SK-N-SH (cell line): ENCODE measurements at regions not wholly inside any gene's neighbourhood (a gene's known extent, or its start where the extent isn't known, plus 50 kb on each side); places are given as distances from the start of the nearest gene placed in this dataset.

ENCODE experiments used
- CTCF ChIA-PET: fragments of 300-600, 350-600 bp; formaldehyde crosslinking; extraction: SDS; loops from one replicate; lab custom pipeline; 2021; lab: Yijun Ruan, JAX
- POLR2A ChIA-PET: fragments of 350-600 bp; sonication (Branson Sonifier 250); formaldehyde crosslinking; extraction: SDS; loops from one replicate; lab custom pipeline; 2020; ENCODE audit warnings: antibody characterized with exemption, inconsistent platforms; lab: Yijun Ruan, JAX
- DNase-seq: peaks from one replicate; pipeline ENCODE4 v3.0.0; 2012
- H2AFZ ChIP-seq: fragments of 200-600 bp; sonication (generic); 2 replicates; pipeline ENCODE4 v1.8.1; 2016; ENCODE audit warnings: antibody characterized with exemption, mild to moderate bottlenecking, low read depth
- H3F3A ChIP-seq: fragments of 200-600 bp; sonication (generic); replicated peaks from 2 replicates; pipeline ENCODE3; 2016; ENCODE audit warnings: antibody characterized with exemption, mild to moderate bottlenecking; ENCODE audit not compliant: insufficient read depth
- H3K27ac ChIP-seq, 2 experiments: fragments of 200-500 bp in 1 of 2; fragments of 200-600 bp in 1 of 2; sonication (Bioruptor generic) in 1 of 2; sonication (generic), shearing (Covaris generic) in 1 of 2; 2 replicates each; pipeline versions ENCODE4 v1.5.1 to v1.6.1; 2014 to 2016; ENCODE audit warnings: low read depth in 2 of 2, inconsistent platforms in 1 of 2, low read length in 1 of 2, mild to moderate bottlenecking in 1 of 2, mixed read lengths in 1 of 2
- H3K27me3 ChIP-seq: fragments of 200-600 bp; sonication (generic), shearing (Covaris generic); 2 replicates; pipeline ENCODE4 v1.6.1; 2016; ENCODE audit warnings: mixed run types; ENCODE audit not compliant: insufficient read depth
- H3K36me3 ChIP-seq, 2 experiments: fragments of 200-500 bp in 1 of 2; fragments of 200-600 bp in 1 of 2; sonication (Bioruptor generic) in 1 of 2; sonication (generic) in 1 of 2; replicated peaks in 1 of 2; 2 replicates each; pipeline versions ENCODE3 to v1.5.1; 2014 to 2016; ENCODE audit warnings: low read length in 1 of 2, mild to moderate bottlenecking in 1 of 2; ENCODE audit not compliant: insufficient read depth in 2 of 2, control insufficient read depth in 1 of 2
- H3K4me1 ChIP-seq, 2 experiments: fragments of 200-500 bp in 1 of 2; fragments of 200-600 bp in 1 of 2; sonication (Bioruptor generic) in 1 of 2; sonication (generic), shearing (Covaris generic) in 1 of 2; 2 replicates each; pipeline versions ENCODE4 v1.5.1 to v1.6.1; 2014 to 2016; ENCODE audit warnings: low read depth in 1 of 2, low read length in 1 of 2, mixed run types in 1 of 2; ENCODE audit not compliant: insufficient read depth in 2 of 2, control insufficient read depth in 1 of 2
- H3K4me2 ChIP-seq: fragments of 200-600 bp; sonication (generic), shearing (Covaris generic); 2 replicates; pipeline ENCODE4 v1.6.1; 2017; ENCODE audit warnings: mixed run types
- H3K4me3 ChIP-seq, 2 experiments: fragments of 200-500 bp in 1 of 2; fragments of 200-600 bp in 1 of 2; sonication (Bioruptor generic) in 1 of 2; sonication (generic), shearing (Covaris generic) in 1 of 2; 2 replicates each; pipeline versions ENCODE4 v1.5.1 to v1.8.1; 2014 to 2016; ENCODE audit warnings: low read depth in 2 of 2, inconsistent platforms in 1 of 2, low read length in 1 of 2, mild to moderate bottlenecking in 1 of 2, mixed read lengths in 1 of 2, moderate library complexity in 1 of 2
- H3K79me2 ChIP-seq: fragments of 200-600 bp; sonication (generic); 2 replicates; pipeline ENCODE4 v1.8.1; 2017; ENCODE audit warnings: mild to moderate bottlenecking; ENCODE audit not compliant: insufficient read depth
- H3K9ac ChIP-seq: fragments of 200-600 bp; sonication (generic); 2 replicates; pipeline ENCODE4 v1.6.1; 2017; ENCODE audit warnings: mixed run types
- H3K9me2 ChIP-seq: fragments of 200-600 bp; sonication (generic); 2 replicates; pipeline ENCODE4 v1.6.1; 2017; ENCODE audit warnings: mixed run types
- H3K9me3 ChIP-seq: fragments of 200-600 bp; sonication (generic); 2 replicates; pipeline ENCODE4 v1.6.1; 2017; ENCODE audit warnings: mixed run types, mild to moderate bottlenecking, moderate library complexity
- H4K20me1 ChIP-seq: fragments of 200-600 bp; sonication (generic); 2 replicates; pipeline ENCODE4 v1.6.1; 2017; ENCODE audit warnings: mild to moderate bottlenecking, mixed run types; ENCODE audit not compliant: insufficient read depth
- CTCF ChIP-seq: fragments of 200-600 bp; sonication (generic); IDR thresholded peaks from 2 replicates; pipeline ENCODE4 v1.6.1; 2017; ENCODE audit warnings: antibody characterized with exemption, mild to moderate bottlenecking, moderate library complexity
- EP300 ChIP-seq, 2 experiments: IDR thresholded peaks; 2 replicates each; pipeline versions ENCODE4 v1.4.0 to v1.6.1; 2012; ENCODE audit warnings: borderline replicate concordance in 1 of 2, low read depth in 1 of 2, low read length in 1 of 2
- FOXJ3 ChIP-seq: sonication (generic); formaldehyde crosslinking; IDR thresholded peaks from 2 replicates; pipeline ENCODE4 v1.5.1; 2020; ENCODE audit warnings: mild to moderate bottlenecking, missing genetic modification reagents
- IRF3 ChIP-seq: fragments of 150-350 bp; IDR thresholded peaks from 2 replicates; pipeline ENCODE4 v1.6.1; 2016; ENCODE audit warnings: mild to moderate bottlenecking, low read depth, low read length
- MAX ChIP-seq: IDR thresholded peaks from 2 replicates; pipeline ENCODE4 v1.4.0; 2012; ENCODE audit warnings: low read depth
- NRF1 ChIP-seq: IDR thresholded peaks from 2 replicates; pipeline ENCODE4 v1.6.1; 2012; ENCODE audit warnings: low read depth, mild to moderate bottlenecking, low read length
- RAD21 ChIP-seq: IDR thresholded peaks from 2 replicates; pipeline ENCODE4 v1.6.1; 2012; ENCODE audit warnings: mild to moderate bottlenecking, low read length
- TEAD4 ChIP-seq: IDR thresholded peaks from 2 replicates; pipeline ENCODE4 v1.4.0; 2012; ENCODE audit warnings: mild to moderate bottlenecking, borderline replicate concordance; ENCODE audit not compliant: insufficient read depth
- USF2 ChIP-seq: fragments of 150-350 bp; IDR thresholded peaks from 2 replicates; pipeline ENCODE4 v1.6.1; 2017; ENCODE audit warnings: antibody characterized with exemption, low read length, low read depth, borderline replicate concordance
- ZBTB33 ChIP-seq: IDR thresholded peaks from 2 replicates; pipeline ENCODE4 v1.4.0; 2012; ENCODE audit warnings: low read depth, borderline replicate concordance
- WGBS: methylation state at CpG from one replicate; pipeline ENCODE4 v1.1.6; 2017; ENCODE audit warnings: low lambda C conversion rate; 5-methylcytosine and 5-hydroxymethylcytosine counted together

GRCh38 chr1:4062992-4063391 is 162.9 kb upstream of the C1orf174 start:
- no peaks in the 10 kb centered on the region for H3K9me3 ChIP-seq

More at GRCh38 chr1:4062992-4063391, 162.9 kb upstream of the C1orf174 start:
- H4K20me1 ChIP-seq, result no peaks in the 10 kb centered on the region
- no peak for DNase-seq
- ChIA-PET POLR2A (no interaction called here), CTCF (no interaction called here)
- TF ChIP-seq CTCF (no peak), NRF1 (no peak), IRF3 (no peak), EP300 (IDR thresholded peaks at IDR 0.05; ENCODE audit: borderline replicate concordance in 1 of 2, low read depth in 1 of 2, low read length in 1 of 2) (no peak), FOXJ3 (CRISPR knock-in tag) (no peak), USF2 (no peak), RAD21 (no peak), ZBTB33 (no peak), TEAD4 (no peak), MAX (no peak)
- H3K9ac ChIP-seq, result no peak overlapping the region
- no peak overlapping the region for H3K4me2 ChIP-seq
- no peak overlapping the region for H2AFZ ChIP-seq
- no peaks in the 10 kb centered on the region for H3K4me1 ChIP-seq
- H3K27me3 ChIP-seq, result no peaks in the 10 kb centered on the region
- no peaks in the 10 kb centered on the region for H3K79me2 ChIP-seq
- no peaks in the 10 kb centered on the region for H3K9me2 ChIP-seq
- H3F3A ChIP-seq, result no peaks in the 10 kb centered on the region
- WGBS, result no CpG with 5 or more reads among the region's 15 CpGs
- H3K36me3 ChIP-seq, result no peaks in the 10 kb centered on the region
- H3K4me3 ChIP-seq, result no peak overlapping the region
- no peak overlapping the region for H3K27ac ChIP-seq
